ENCODE measurements at regions not wholly inside any gene's neighbourhood (a gene's known extent, or its start where the extent isn't known, plus 50 kb on each side); places are given as distances from the start of the nearest gene placed in this dataset.

GRCh38 chr3:23062582-23062981 is 140.5 kb upstream of the UBE2E2 start:
- DNase-seq (ENCODE audit: low spot score), result no peak
- POLR2A ChIA-PET, result no interaction called here
- intact Hi-C loops (cut with micrococcal nuclease; ENCODE audit: unreplicated experiment) (no loop called here), in situ Hi-C loops (cut with HindIII; ENCODE audit: extremely low pct_ligation_motif_present, low pct_unique_long_range_greater_than_20kb) (no loop called here)
- Histone ChIP-seq H3K4me2 (ENCODE audit: low read depth, low read length) (no peak overlapping the region), H3K9me3 (ENCODE audit: low read length) (no peaks in the 10 kb centered on the region), H3K27ac (ENCODE audit: extremely low read length, insufficient read depth, low read length) (no peak overlapping the region), H3K4me1 (ENCODE audit: insufficient read depth, low read length) (no peaks in the 10 kb centered on the region), H4K20me1 (ENCODE audit: insufficient read depth, low read length) (no peaks in the 10 kb centered on the region), H3K27me3 (ENCODE audit: control insufficient read depth in 1 of 2, insufficient read depth in 2 of 2, low read length in 2 of 2) (no peaks in the 10 kb centered on the region; a peak in 1 of 5 replicates), H3K4me3 (replicated peaks in 1 of 3; ENCODE audit: insufficient read depth in 1 of 3, low read depth in 2 of 3, low read length in 3 of 3) (no peak overlapping the region), H3K9ac (ENCODE audit: insufficient read depth, low read depth, low read length) (no peak overlapping the region), H2AFZ (ENCODE audit: low read length) (no peak overlapping the region), H3K79me2 (ENCODE audit: insufficient read depth, low read length) (no peaks in the 10 kb centered on the region), H3K36me3 (replicated peaks in 1 of 2; ENCODE audit: control insufficient read depth in 1 of 2, insufficient read depth in 2 of 2, low read length in 2 of 2) (no peaks in the 10 kb centered on the region)
- no peak for ATAC-seq
- WGBS (ENCODE audit: low lambda C conversion rate), result no CpG with 5 or more reads among the region's 1 CpG
- FAIRE-seq, result no peak
- CTCF ChIA-PET (ENCODE audit: low intra/inter-chr PET ratio, low total read pairs), result no interaction called here
- TF ChIP-seq MEIS1 (CRISPR knock-in tag; IDR thresholded peaks at IDR 0.05; ENCODE audit: borderline replicate concordance), result no peak
- no peak for TF ChIP-seq TIGD3 (CRISPR knock-in tag; IDR thresholded peaks at IDR 0.05; ENCODE audit: borderline replicate concordance)
- TF ChIP-seq ZNF513 (CRISPR knock-in tag; conservative IDR thresholded peaks at IDR 0.05), result no peak
- no peak for TF ChIP-seq MZF1 (CRISPR knock-in tag; IDR thresholded peaks at IDR 0.05; ENCODE audit: borderline replicate concordance)
- TF ChIP-seq TBL1XR1 (IDR thresholded peaks at IDR 0.05; ENCODE audit: borderline replicate concordance, low read length, partially characterized antibody), result no peak
- no peak for TF ChIP-seq TEAD2 (CRISPR knock-in tag; IDR thresholded peaks at IDR 0.05)
- TF ChIP-seq FLYWCH1 (CRISPR knock-in tag; IDR thresholded peaks at IDR 0.05), result no peak
- no peak for TF ChIP-seq IRF9 (CRISPR knock-in tag; IDR thresholded peaks at IDR 0.05; ENCODE audit: borderline replicate concordance)
- TF ChIP-seq ZNF367 (CRISPR knock-in tag; IDR thresholded peaks at IDR 0.05; ENCODE audit: borderline replicate concordance), result no peak
- no peak for TF ChIP-seq MIER3 (CRISPR knock-in tag; IDR thresholded peaks at IDR 0.05; ENCODE audit: borderline replicate concordance)
- no peak for TF ChIP-seq ZSCAN25 (CRISPR knock-in tag; IDR thresholded peaks at IDR 0.05)
- no TSS peak for BruUV-seq (replicated peaks)

All from HepG2 (cell line).